HEK293T (cell line): ENCODE measurements at regions not wholly inside any gene's neighbourhood (a gene's known extent, or its start where the extent isn't known, plus 50 kb on each side); places are given as distances from the start of the nearest gene placed in this dataset.

ENCODE experiments used
- CTCF ChIA-PET: fragments of 350-600 bp; formaldehyde crosslinking; extraction: SDS; loops from one replicate; lab custom pipeline; 2021; ENCODE audit warnings: antibody characterized with exemption, inconsistent platforms; lab: Yijun Ruan, JAX
- POLR2A ChIA-PET: fragments of 350-600 bp; formaldehyde crosslinking; extraction: SDS; loops from one replicate; lab custom pipeline; 2020; ENCODE audit warnings: antibody characterized with exemption, inconsistent platforms; lab: Yijun Ruan, JAX
- DNase-seq: peaks from one replicate; pipeline ENCODE4 v3.0.0; 2012; ENCODE audit warnings: mixed read lengths; ENCODE audit errors: extremely low spot score
- ARNT ChIP-seq: fragments of 450-650 bp; IDR thresholded peaks from 2 replicates; pipeline ENCODE4 v1.6.1; 2017; ENCODE audit warnings: mild to moderate bottlenecking
- BHLHE40 ChIP-seq: fragments of 450-650 bp; IDR thresholded peaks from 2 replicates; pipeline ENCODE4 v1.6.1; 2016; ENCODE audit warnings: mild to moderate bottlenecking, moderate library complexity, borderline replicate concordance
- CTBP1 ChIP-seq: fragments of 450-650 bp; IDR thresholded peaks from 2 replicates; pipeline ENCODE4 v1.6.1; 2016; ENCODE audit warnings: borderline replicate concordance
- ELF4 ChIP-seq: fragments of 450-650 bp; IDR thresholded peaks from 2 replicates; pipeline ENCODE4 v1.6.1; 2017; ENCODE audit warnings: antibody characterized with exemption
- FOXA1 ChIP-seq: fragments of 450-650 bp; IDR thresholded peaks from 2 replicates; pipeline ENCODE4 v1.6.1; 2016; ENCODE audit warnings: mild to moderate bottlenecking
- FOXK2 ChIP-seq: fragments of 450-650 bp; IDR thresholded peaks from 2 replicates; pipeline ENCODE4 v1.6.1; 2016; ENCODE audit warnings: mild to moderate bottlenecking
- FOXM1 ChIP-seq: fragments of 450-650 bp; IDR thresholded peaks from 2 replicates; pipeline ENCODE4 v1.6.1; 2017; ENCODE audit warnings: mild to moderate bottlenecking, borderline replicate concordance
- HDGF ChIP-seq: fragments of 450-650 bp; IDR thresholded peaks from 2 replicates; pipeline ENCODE4 v1.6.1; 2017; ENCODE audit warnings: antibody characterized with exemption, borderline replicate concordance
- L3MBTL2 ChIP-seq: fragments of 450-650 bp; conservative IDR thresholded peaks from 2 replicates; pipeline ENCODE4 v1.6.1; 2016; ENCODE audit warnings: mild to moderate bottlenecking
- LEF1 ChIP-seq: fragments of 450-650 bp; IDR thresholded peaks from 2 replicates; pipeline ENCODE4 v1.6.1; 2017; ENCODE audit warnings: mild to moderate bottlenecking, borderline replicate concordance
- NFRKB ChIP-seq: fragments of 450-650 bp; IDR thresholded peaks from 2 replicates; pipeline ENCODE4 v1.6.1; 2016; ENCODE audit warnings: mild to moderate bottlenecking, moderate library complexity
- SP1 ChIP-seq: fragments of 450-650 bp; IDR thresholded peaks from 2 replicates; pipeline ENCODE4 v1.6.1; 2017
- SUZ12 ChIP-seq: fragments of 450-650 bp; IDR thresholded peaks from 2 replicates; pipeline ENCODE4 v1.6.1; 2016; ENCODE audit warnings: mild to moderate bottlenecking
- TARDBP ChIP-seq: fragments of 450-650 bp; IDR thresholded peaks from 2 replicates; pipeline ENCODE4 v1.6.1; 2016
- ZNF384 ChIP-seq: fragments of 450-650 bp; IDR thresholded peaks from 2 replicates; pipeline ENCODE4 v1.6.1; 2016
- TF ChIP-seq, protein P1 (sequence below): fragments of 450-650 bp; IDR thresholded peaks from 2 replicates; pipeline ENCODE4 v1.6.1; 2016

DNA sequence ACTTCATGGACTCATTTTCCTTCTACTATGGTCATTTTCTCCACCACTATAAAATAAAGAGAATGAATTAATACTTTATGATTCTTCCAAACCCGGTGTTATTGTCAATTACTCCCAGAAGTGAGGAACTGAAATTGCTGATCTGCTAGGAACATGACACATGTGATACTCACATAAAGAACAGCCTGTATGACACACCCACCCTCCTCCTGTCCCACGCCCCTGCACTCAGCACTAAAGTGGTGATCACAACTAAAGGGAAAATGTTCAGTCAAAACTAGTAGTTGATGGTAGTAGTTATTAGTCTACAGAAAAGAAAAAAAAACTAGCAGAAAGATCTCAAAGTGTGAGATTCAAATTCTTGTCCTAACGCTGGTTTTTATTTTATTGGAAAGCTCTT is 1508.3 kb downstream of the RAPGEF2 start:
- POLR2A ChIA-PET = no interaction called here
- DNase-seq = no peak
- no peak for TF ChIP-seq ZNF384
- TF ChIP-seq LEF1 = no peak
- no peak for TF ChIP-seq L3MBTL2
- TF ChIP-seq SP1 = no peak
- no peak for TF ChIP-seq FOXK2
- no peak for TF ChIP-seq ELF4
- no peak for TF ChIP-seq FOXA1
- TF ChIP-seq, protein P1, sequence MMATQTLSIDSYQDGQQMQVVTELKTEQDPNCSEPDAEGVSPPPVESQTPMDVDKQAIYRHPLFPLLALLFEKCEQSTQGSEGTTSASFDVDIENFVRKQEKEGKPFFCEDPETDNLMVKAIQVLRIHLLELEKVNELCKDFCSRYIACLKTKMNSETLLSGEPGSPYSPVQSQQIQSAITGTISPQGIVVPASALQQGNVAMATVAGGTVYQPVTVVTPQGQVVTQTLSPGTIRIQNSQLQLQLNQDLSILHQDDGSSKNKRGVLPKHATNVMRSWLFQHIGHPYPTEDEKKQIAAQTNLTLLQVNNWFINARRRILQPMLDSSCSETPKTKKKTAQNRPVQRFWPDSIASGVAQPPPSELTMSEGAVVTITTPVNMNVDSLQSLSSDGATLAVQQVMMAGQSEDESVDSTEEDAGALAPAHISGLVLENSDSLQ = no peak
- no peak for TF ChIP-seq ARNT
- no peak for TF ChIP-seq TARDBP
- TF ChIP-seq NFRKB = no peak
- no peak for TF ChIP-seq CTBP1
- no peak for TF ChIP-seq BHLHE40
- no peak for TF ChIP-seq FOXM1
- TF ChIP-seq HDGF = no peak
- no peak for TF ChIP-seq SUZ12
- CTCF ChIA-PET = no interaction called here

DNA sequence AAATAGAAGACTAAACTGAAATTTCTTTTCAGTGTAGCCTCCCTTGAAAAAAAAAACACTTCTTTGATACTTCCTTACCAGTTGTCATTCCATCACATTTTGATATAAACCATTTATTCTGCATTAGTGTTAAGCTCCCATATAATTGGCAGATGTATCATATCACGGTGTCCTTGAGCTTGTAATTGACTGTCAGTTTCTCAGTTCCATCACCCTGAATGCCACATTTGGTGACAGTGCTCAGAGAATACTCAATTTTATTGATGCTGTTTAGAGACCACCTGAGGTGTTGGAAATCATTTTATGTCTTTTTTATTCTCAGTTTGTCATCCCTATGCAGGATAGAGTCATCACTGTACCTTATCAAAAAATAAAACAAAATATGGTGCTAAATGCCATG is 1528.2 kb downstream of the RAPGEF2 start:
- CTCF ChIA-PET = no interaction called here
- DNase-seq = no peak
- TF ChIP-seq LEF1 (no peak), FOXA1 (no peak), SUZ12 (no peak), SP1 (no peak), ARNT (no peak), FOXM1 (no peak), ZNF384 (no peak)
- POLR2A ChIA-PET = no interaction called here

DNA sequence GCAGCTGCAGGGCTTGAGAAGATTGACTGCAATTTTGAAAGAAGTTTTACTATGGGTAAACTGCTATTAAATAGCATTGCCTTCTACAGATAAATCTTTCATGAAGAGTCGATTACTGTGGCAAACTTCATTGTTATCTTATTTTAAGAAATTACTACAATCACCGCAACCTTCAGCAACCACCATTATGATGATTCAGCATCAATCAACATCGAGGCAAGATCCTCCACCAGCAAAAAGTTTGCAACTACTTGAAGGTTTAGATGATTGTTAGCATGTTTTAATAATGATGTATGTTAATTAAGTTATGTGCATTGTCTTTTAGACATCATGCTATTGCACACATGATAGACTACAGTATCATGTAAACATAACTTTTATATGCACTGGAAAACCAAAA is 1511.0 kb downstream of the FSTL5 start:
- TF ChIP-seq, protein P1 = no peak
- no peak for TF ChIP-seq TARDBP
- TF ChIP-seq BHLHE40 = no peak
- TF ChIP-seq HDGF = no peak
- TF ChIP-seq CTBP1 = no peak
- TF ChIP-seq ZNF384 = no peak
- ChIA-PET POLR2A (no interaction called here), CTCF (no interaction called here)
- no peak for DNase-seq

DNA sequence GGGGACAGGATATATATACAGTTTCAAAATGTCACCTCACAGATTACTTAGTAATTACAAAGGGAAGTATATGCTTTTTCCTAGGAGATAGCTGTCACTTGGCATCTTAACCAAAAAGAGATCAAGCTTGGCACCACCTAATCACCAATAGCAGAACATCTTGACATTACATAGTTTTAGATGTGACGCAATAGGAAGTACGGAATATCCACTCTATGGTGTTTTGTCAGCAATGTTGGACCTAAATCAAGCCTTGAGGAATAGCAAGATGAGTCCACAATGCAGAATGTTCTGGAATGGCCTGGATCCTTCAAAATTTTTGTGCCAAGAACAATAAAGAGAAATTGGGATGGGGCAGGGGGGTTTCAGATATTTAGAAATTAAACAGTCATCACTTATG is 1488.2 kb downstream of the FSTL5 start:
- DNase-seq = no peak
- TF ChIP-seq BHLHE40 (no peak), SUZ12 (no peak), FOXA1 (no peak), FOXK2 (no peak), CTBP1 (no peak), SP1 (no peak), ZNF384 (no peak), HDGF (no peak), ARNT (no peak), NFRKB (no peak), L3MBTL2 (no peak), LEF1 (no peak), TARDBP (no peak), ELF4 (no peak), FOXM1 (no peak)
- TF ChIP-seq, protein P1 = no peak
- ChIA-PET POLR2A (no interaction called here), CTCF (no interaction called here)

DNA sequence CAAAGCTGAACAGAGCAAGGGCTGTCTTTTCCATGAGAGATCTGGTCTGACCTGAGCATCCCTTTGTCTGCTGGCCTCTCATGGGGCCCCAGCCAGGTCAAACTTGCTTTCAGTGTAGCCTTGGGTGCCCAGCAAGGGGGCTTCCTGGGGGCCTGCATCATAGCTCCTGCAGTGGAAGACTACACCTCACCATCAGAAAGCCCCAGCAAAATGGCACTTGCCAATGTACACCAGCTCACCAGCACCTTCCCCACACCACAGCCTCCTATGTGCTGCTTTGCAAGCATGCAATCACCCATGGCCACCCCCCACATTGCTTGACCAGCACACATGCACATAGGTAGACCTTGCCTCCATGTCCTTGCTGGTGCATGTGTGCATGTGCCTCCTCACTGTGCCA is 1478.1 kb downstream of the FSTL5 start:
- ChIA-PET POLR2A (no interaction called here), CTCF (no interaction called here)
- no peak for TF ChIP-seq SP1
- TF ChIP-seq ZNF384 = no peak
- TF ChIP-seq ELF4 = no peak
- no peak for TF ChIP-seq FOXM1
- TF ChIP-seq FOXA1 = no peak
- TF ChIP-seq LEF1 = no peak
- no peak for TF ChIP-seq CTBP1
- no peak for TF ChIP-seq ARNT
- no peak for TF ChIP-seq FOXK2
- TF ChIP-seq, protein P1 = no peak
- TF ChIP-seq L3MBTL2 = no peak
- TF ChIP-seq HDGF = no peak
- TF ChIP-seq NFRKB = no peak
- TF ChIP-seq BHLHE40 = no peak
- DNase-seq = no peak

DNA sequence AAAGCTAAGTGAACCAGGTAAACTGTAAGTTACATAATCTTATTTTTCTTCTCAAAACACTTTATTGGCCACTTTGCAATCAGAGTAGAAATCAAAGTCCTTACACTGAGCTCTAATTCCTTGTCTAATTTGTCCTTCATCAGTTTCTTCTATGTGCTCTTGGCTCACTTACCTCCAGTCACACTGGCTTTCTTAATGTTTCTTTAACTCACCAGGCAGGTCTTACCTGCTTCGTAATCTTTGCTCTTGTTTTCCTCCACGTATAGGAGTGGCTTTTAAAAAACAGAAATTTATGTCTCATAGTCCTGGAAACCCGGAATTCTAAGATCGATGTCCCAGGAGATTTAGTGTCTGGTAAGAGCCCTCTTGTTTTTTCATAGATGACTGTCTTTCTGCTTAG is 1462.1 kb downstream of the FSTL5 start:
- no peak for DNase-seq
- CTCF ChIA-PET = no interaction called here
- POLR2A ChIA-PET = no interaction called here
- TF ChIP-seq SUZ12 = no peak
- TF ChIP-seq HDGF = no peak
- TF ChIP-seq ELF4 = no peak
- TF ChIP-seq, protein P1 = no peak
- TF ChIP-seq LEF1 = no peak
- no peak for TF ChIP-seq BHLHE40
- no peak for TF ChIP-seq SP1
- TF ChIP-seq NFRKB = no peak
- no peak for TF ChIP-seq FOXK2
- TF ChIP-seq FOXA1 = no peak
- no peak for TF ChIP-seq ARNT
- no peak for TF ChIP-seq TARDBP
- no peak for TF ChIP-seq FOXM1
- TF ChIP-seq ZNF384 = no peak
